Esophagus muscularis mucosa (tissue), 4 donors: ENCODE measurements at regions not wholly inside any gene's neighbourhood (a gene's known extent, or its start where the extent isn't known, plus 50 kb on each side); places are given as distances from the start of the nearest gene placed in this dataset.

Source experiments
- DNase-seq: peaks from one replicate; pipeline ENCODE4 v3.0.0-alpha.2; 2017; ENCODE audit errors: extremely low spot score
- H3K27ac ChIP-seq, 4 donors: fragments of 200-600 bp; sonication (generic); replicated peaks in 1 of 4; 1 replicate in 3 of 4; 2 replicates in 1 of 4; pipeline ENCODE4 v1.5.1; 2016 to 2019; ENCODE audit warnings: mild to moderate bottlenecking in 1 of 4
- H3K27me3 ChIP-seq, 4 donors: fragments of 200-600 bp; sonication (generic); one replicate each; pipeline versions ENCODE4 v1.5.1 to v1.6.0; 2016 to 2019
- H3K36me3 ChIP-seq, 4 donors: fragments of 200-600 bp; sonication (generic); one replicate each; pipeline ENCODE4 v1.5.1; 2016 to 2019
- H3K4me1 ChIP-seq, 4 donors: fragments of 200-600 bp; sonication (generic); one replicate each; pipeline ENCODE4 v1.5.1; 2016 to 2019
- H3K4me3 ChIP-seq, 4 donors: fragments of 200-600 bp; sonication (generic); 1 replicate in 2 of 4; 2 replicates in 2 of 4; pipeline ENCODE4 v1.5.1; 2016 to 2019; ENCODE audit warnings: mild to moderate bottlenecking in 4 of 4, moderate library complexity in 1 of 4
- H3K9me3 ChIP-seq, 4 donors: fragments of 200-600 bp; sonication (generic); 1 replicate in 3 of 4; 2 replicates in 1 of 4; pipeline ENCODE4 v1.5.1; 2016 to 2019
- CTCF ChIP-seq, 3 experiments: fragments of 200-600 bp in 2 of 3; fragments of 450-650 bp in 1 of 3; sonication (generic) in 2 of 3; IDR thresholded peaks; one replicate each; pipeline ENCODE4 v1.5.1; 2017 to 2019; ENCODE audit warnings: antibody characterized with exemption in 3 of 3, mild to moderate bottlenecking in 2 of 3, moderate library complexity in 1 of 3
- EP300 ChIP-seq: sonication (generic); formaldehyde crosslinking; IDR thresholded peaks from one replicate; pipeline ENCODE4 v1.6.1; 2017; ENCODE audit warnings: antibody characterized with exemption
- POLR2A ChIP-seq: fragments of 450-650 bp; IDR thresholded peaks from one replicate; pipeline ENCODE4 v1.6.1; 2017; ENCODE audit warnings: antibody characterized with exemption, moderate library complexity, mild to moderate bottlenecking, low read depth
- POLR2AphosphoS5 ChIP-seq, 2 donors: sonication (generic); formaldehyde crosslinking; IDR thresholded peaks; one replicate each; pipeline ENCODE4 v1.6.1; 2017; ENCODE audit warnings: antibody characterized with exemption in 2 of 2
- WGBS: methylation state at CpG from one replicate; pipeline ENCODE4 v1.1.5; 2018; 5-methylcytosine and 5-hydroxymethylcytosine counted together
- intact Hi-C: fragments of 100-400 bp; cut with DNase I; formaldehyde crosslinking; loops from one replicate; pipeline ENCODE4 v1.15.1; 2023

- Histone ChIP-seq H3K27me3 (no peaks in the 10 kb centered on the region), H3K4me3 (no peak overlapping the region), H3K27ac (no peak overlapping the region), H3K9me3 (no peaks in the 10 kb centered on the region), H3K4me1 (no peaks in the 10 kb centered on the region), H3K36me3 (no peaks in the 10 kb centered on the region)
- DNase-seq = no peak
- TF ChIP-seq CTCF (IDR thresholded peaks at IDR 0.05) = no peak
- no peak for TF ChIP-seq POLR2A
- TF ChIP-seq POLR2AphosphoS5 (IDR thresholded peaks at IDR 0.05) = no peak
- TF ChIP-seq EP300 = no peak
- intact Hi-C loops = no loop called here
Measured at GRCh38 chr2:125371867-125372266, 1284.1 kb upstream of the GYPC start.

GRCh38 chr2:125373293-125373692, 1282.7 kb upstream of the GYPC start:
- no peak for TF ChIP-seq POLR2A
- TF ChIP-seq EP300 = no peak
- TF ChIP-seq POLR2AphosphoS5 (IDR thresholded peaks at IDR 0.05) = no peak
- no peak for TF ChIP-seq CTCF (IDR thresholded peaks at IDR 0.05)
- no peaks in the 10 kb centered on the region for H3K36me3 ChIP-seq
- 91% methylated on average over 1 of the region's 1 CpG for whole genome bisulfite sequencing
- no peaks in the 10 kb centered on the region for H3K4me1 ChIP-seq
- H3K27ac ChIP-seq = no peak overlapping the region
- H3K9me3 ChIP-seq = no peaks in the 10 kb centered on the region
- no peak for DNase-seq
- no peaks in the 10 kb centered on the region for H3K27me3 ChIP-seq
- H3K4me3 ChIP-seq = no peak overlapping the region
- intact Hi-C loops = no loop called here

GRCh38 chr2:125386074-125386473, 1269.9 kb upstream of the GYPC start:
- 86% methylated on average over 7 of the region's 7 CpGs for WGBS
- Histone ChIP-seq H3K27me3 (no peaks in the 10 kb centered on the region), H3K9me3 (no peaks in the 10 kb centered on the region), H3K27ac (no peak overlapping the region), H3K4me3 (no peak overlapping the region), H3K36me3 (no peaks in the 10 kb centered on the region), H3K4me1 (no peaks in the 10 kb centered on the region)
- DNase-seq = no peak
- intact Hi-C loops = no loop called here
- no peak for TF ChIP-seq POLR2A
- no peak for TF ChIP-seq EP300
- no peak for TF ChIP-seq POLR2AphosphoS5 (IDR thresholded peaks at IDR 0.05)
- TF ChIP-seq CTCF (IDR thresholded peaks at IDR 0.05) = no peak

GRCh38 chr2:125397535-125398251, 1258.3 kb upstream of the GYPC start:
- H3K27me3 ChIP-seq = no peaks in the 10 kb centered on the region
- WGBS = 89% methylated on average over 4 of the region's 4 CpGs
- H3K36me3 ChIP-seq = no peaks in the 10 kb centered on the region
- H3K4me3 ChIP-seq = no peak overlapping the region
- intact Hi-C loops = no loop called here
- H3K4me1 ChIP-seq = no peaks in the 10 kb centered on the region
- TF ChIP-seq CTCF (IDR thresholded peaks at IDR 0.05) (no peak), POLR2A (no peak), EP300 (no peak), POLR2AphosphoS5 (IDR thresholded peaks at IDR 0.05) (no peak)
- no peak overlapping the region for H3K27ac ChIP-seq
- H3K9me3 ChIP-seq = no peaks in the 10 kb centered on the region
- DNase-seq = no peak
